Astrocyte (in vitro differentiated cells and primary cell): ENCODE measurements at regions not wholly inside any gene's neighbourhood (a gene's known extent, or its start where the extent isn't known, plus 50 kb on each side); places are given as distances from the start of the nearest gene placed in this dataset.

Source experiments
- DNase-seq: peaks from one replicate; pipeline ENCODE4 v3.0.0-alpha.2; 2010; ENCODE audit warnings: low read depth
- FAIRE-seq: peaks from 2 replicates; lab custom pipeline; 2011; peaks lifted over from hg19 to GRCh38; lab: Jason Lieb, UNC
- H2AFZ ChIP-seq: 2 replicates; pipeline ENCODE4 v1.6.0; 2012; ENCODE audit warnings: low read depth, low read length, inconsistent platforms
- H3K27ac ChIP-seq: 2 replicates; pipeline ENCODE4 v1.5.1; 2011; ENCODE audit warnings: low read depth, low read length, inconsistent platforms
- H3K27me3 ChIP-seq: 2 replicates; pipeline ENCODE4 v1.6.0; 2011; ENCODE audit warnings: low read length, inconsistent platforms; ENCODE audit not compliant: insufficient read depth
- H3K36me3 ChIP-seq: 2 replicates; pipeline ENCODE4 v1.5.1; 2011; ENCODE audit warnings: low read length, inconsistent platforms; ENCODE audit not compliant: insufficient read depth
- H3K4me1 ChIP-seq: 2 replicates; pipeline ENCODE4 v1.5.1; 2011; ENCODE audit warnings: low read length, inconsistent platforms; ENCODE audit not compliant: insufficient read depth
- H3K4me2 ChIP-seq: 2 replicates; pipeline ENCODE4 v1.6.0; 2012; ENCODE audit warnings: low read length, inconsistent platforms
- H3K4me3 ChIP-seq: 2 replicates; pipeline ENCODE4 v1.5.1; 2011; ENCODE audit warnings: low read depth, mild to moderate bottlenecking, low read length, inconsistent platforms; ENCODE audit not compliant: insufficient read depth
- H3K79me2 ChIP-seq: 2 replicates; pipeline ENCODE4 v1.6.0; 2012; ENCODE audit warnings: mild to moderate bottlenecking, low read length, inconsistent platforms; ENCODE audit not compliant: insufficient read depth
- H3K9ac ChIP-seq: 2 replicates; pipeline ENCODE4 v1.6.0; 2012; ENCODE audit warnings: mild to moderate bottlenecking, low read length, inconsistent platforms
- H3K9me3 ChIP-seq: 2 replicates; pipeline ENCODE4 v1.5.1; 2012; ENCODE audit warnings: low read depth, mild to moderate bottlenecking, low read length, inconsistent platforms; ENCODE audit not compliant: insufficient read depth
- H4K20me1 ChIP-seq: 2 replicates; pipeline ENCODE4 v1.6.0; 2012; ENCODE audit warnings: low read length, inconsistent platforms; ENCODE audit not compliant: insufficient read depth
- H3K27ac Mint-ChIP-seq: one replicate; pipeline ENCODE4 v1.8.0; 2021; ENCODE audit warnings: mild to moderate bottlenecking, mixed read lengths; ENCODE audit not compliant: unreplicated experiment
- H3K27me3 Mint-ChIP-seq: one replicate; pipeline ENCODE4 v1.8.0; 2021; ENCODE audit warnings: low read depth, mixed read lengths; ENCODE audit not compliant: unreplicated experiment
- H3K36me3 Mint-ChIP-seq: one replicate; pipeline ENCODE4 v1.8.0; 2021; ENCODE audit warnings: low read depth, mixed read lengths; ENCODE audit not compliant: unreplicated experiment
- H3K4me1 Mint-ChIP-seq: one replicate; pipeline ENCODE4 v1.8.0; 2021; ENCODE audit warnings: low read depth, mixed read lengths; ENCODE audit not compliant: unreplicated experiment
- H3K4me3 Mint-ChIP-seq: one replicate; pipeline ENCODE4 v1.8.0; 2021; ENCODE audit warnings: mild to moderate bottlenecking, moderate library complexity, mixed read lengths; ENCODE audit not compliant: unreplicated experiment
- H3K9me3 Mint-ChIP-seq: one replicate; pipeline ENCODE4 v1.8.0; 2021; ENCODE audit warnings: mild to moderate bottlenecking, mixed read lengths; ENCODE audit not compliant: unreplicated experiment
- CTCF ChIP-seq: IDR thresholded peaks from 2 replicates; pipeline ENCODE4 v1.5.1; 2011; ENCODE audit warnings: low read depth, mild to moderate bottlenecking, inconsistent platforms, low read length, moderate library complexity; ENCODE audit not compliant: insufficient read depth
- EZH2 ChIP-seq: IDR thresholded peaks from 2 replicates; pipeline ENCODE4 v1.6.1; 2012; ENCODE audit warnings: mild to moderate bottlenecking, low read length, inconsistent platforms; ENCODE audit not compliant: insufficient read depth

- H3K4me1 Mint-ChIP-seq, result peaks cover 2% of the 10 kb centered on the region
- no peaks in the 10 kb centered on the region for H4K20me1 ChIP-seq
- no peak for TF ChIP-seq CTCF
- no peak for TF ChIP-seq EZH2
- peaks cover 9% of the 10 kb centered on the region for H3K9me3 Mint-ChIP-seq
- H3K36me3 Mint-ChIP-seq, result no peaks in the 10 kb centered on the region
- H3K36me3 ChIP-seq, result no peaks in the 10 kb centered on the region
- H3K27ac ChIP-seq, result no peak overlapping the region
- DNase-seq, result no peak
- no peak overlapping the region for H3K4me2 ChIP-seq
- no peak overlapping the region for H3K4me3 Mint-ChIP-seq
- no peaks in the 10 kb centered on the region for H3K4me1 ChIP-seq
- no peaks in the 10 kb centered on the region for H3K9me3 ChIP-seq
- no peak overlapping the region for H3K4me3 ChIP-seq
- H3K27me3 ChIP-seq, result peaks cover 19% of the 10 kb centered on the region
- H2AFZ ChIP-seq, result no peak overlapping the region
- no peak overlapping the region for H3K27ac Mint-ChIP-seq
- H3K27me3 Mint-ChIP-seq, result peaks cover 82% of the 10 kb centered on the region
- H3K9ac ChIP-seq, result no peak overlapping the region
- H3K79me2 ChIP-seq, result no peaks in the 10 kb centered on the region
- FAIRE-seq, result no peak
These were observed 164.3 kb upstream of the PMEPA1 start for GRCh38 chr20:57874141-57874540.

GRCh38 chr20:57872816-57873409, 163.1 kb upstream of the PMEPA1 start:
- DNase-seq (no peak), FAIRE-seq (no peak)
- no peaks in the 10 kb centered on the region for H3K9me3 ChIP-seq
- no peak overlapping the region for H3K9ac ChIP-seq
- no peaks in the 10 kb centered on the region for H3K36me3 ChIP-seq
- no peak overlapping the region for H3K4me2 ChIP-seq
- H2AFZ ChIP-seq, result no peak overlapping the region
- H3K4me3 ChIP-seq, result no peak overlapping the region
- no peaks in the 10 kb centered on the region for H4K20me1 ChIP-seq
- Mint-ChIP-seq H3K36me3 (no peaks in the 10 kb centered on the region), H3K4me1 (peaks cover 2% of the 10 kb centered on the region), H3K9me3 (peaks cover 9% of the 10 kb centered on the region), H3K27me3 (peaks cover 83% of the 10 kb centered on the region), H3K4me3 (no peak overlapping the region), H3K27ac (no peak overlapping the region)
- TF ChIP-seq CTCF, result no peak
- TF ChIP-seq EZH2, result no peak
- no peaks in the 10 kb centered on the region for H3K79me2 ChIP-seq
- H3K27ac ChIP-seq, result no peak overlapping the region
- no peaks in the 10 kb centered on the region for H3K4me1 ChIP-seq
- peaks cover 18% of the 10 kb centered on the region for H3K27me3 ChIP-seq

- FAIRE-seq (no peak), DNase-seq (no peak)
- Mint-ChIP-seq H3K36me3 (no peaks in the 10 kb centered on the region), H3K4me1 (peaks cover 5% of the 10 kb centered on the region), H3K27ac (no peak overlapping the region), H3K27me3 (peaks cover 76% of the 10 kb centered on the region), H3K9me3 (peaks cover 9% of the 10 kb centered on the region), H3K4me3 (no peak overlapping the region)
- H4K20me1 ChIP-seq, result no peaks in the 10 kb centered on the region
- H3K4me2 ChIP-seq, result no peak overlapping the region
- H3K27ac ChIP-seq, result no peak overlapping the region
- H3K4me1 ChIP-seq, result no peaks in the 10 kb centered on the region
- H3K36me3 ChIP-seq, result no peaks in the 10 kb centered on the region
- TF ChIP-seq CTCF, result no peak
- TF ChIP-seq EZH2, result no peak
- peaks cover 8% of the 10 kb centered on the region for H3K27me3 ChIP-seq
- no peak overlapping the region for H3K9ac ChIP-seq
- H3K79me2 ChIP-seq, result no peaks in the 10 kb centered on the region
- no peak overlapping the region for H2AFZ ChIP-seq
- no peak overlapping the region for H3K4me3 ChIP-seq
- H3K9me3 ChIP-seq, result no peaks in the 10 kb centered on the region
These were observed 161.4 kb upstream of the PMEPA1 start for GRCh38 chr20:57871237-57871632.
